Activated naive CD4-positive, alpha-beta T cell (primary cell): ENCODE measurements at regions not wholly inside any gene's neighbourhood (a gene's known extent, or its start where the extent isn't known, plus 50 kb on each side); places are given as distances from the start of the nearest gene placed in this dataset.

Experiments
- DNase-seq, 4 experiments: peaks; one replicate each; lab custom pipeline; 2025; lab: John Stamatoyannopoulos, UW

GRCh38 chr3:18079739-18080138, 337.3 kb upstream of the TBC1D5 start:
- DNase-seq: no peak

- DNase-seq: no peak
Observed at GRCh38 chr3:18079062-18079461, 336.6 kb upstream of the TBC1D5 start.

- DNase-seq: no peak
Observed at GRCh38 chr3:18077128-18077840, 334.9 kb upstream of the TBC1D5 start.

GRCh38 chr3:18076301-18076700, 333.9 kb upstream of the TBC1D5 start:
- DNase-seq: no peak

GRCh38 chr3:18075799-18076198, 333.4 kb upstream of the TBC1D5 start:
- DNase-seq: no peak

- DNase-seq: no peak
Observed at GRCh38 chr3:18071833-18072232, 329.4 kb upstream of the TBC1D5 start.

- no peak for DNase-seq
Observed at GRCh38 chr3:18070944-18071343, 328.5 kb upstream of the TBC1D5 start.

- DNase-seq: no peak
Observed at GRCh38 chr3:18070231-18070630, 327.8 kb upstream of the TBC1D5 start.

GRCh38 chr3:18069568-18069967, 327.1 kb upstream of the TBC1D5 start:
- no peak for DNase-seq

GRCh38 chr3:18066899-18067582, 324.6 kb upstream of the TBC1D5 start:
- DNase-seq: no peak

- no peak for DNase-seq
Observed at GRCh38 chr3:18064586-18064985, 322.2 kb upstream of the TBC1D5 start.

- no peak for DNase-seq
Observed at GRCh38 chr3:18062657-18063025, 320.2 kb upstream of the TBC1D5 start.

GRCh38 chr3:18061737-18062656, 319.6 kb upstream of the TBC1D5 start:
- no peak for DNase-seq

- no peak for DNase-seq
Observed at GRCh38 chr3:18058666-18059065, 316.2 kb upstream of the TBC1D5 start.

GRCh38 chr3:18057471-18058091, 315.1 kb upstream of the TBC1D5 start:
- no peak for DNase-seq

GRCh38 chr3:18054625-18055024, 312.2 kb upstream of the TBC1D5 start:
- no peak for DNase-seq

GRCh38 chr3:18051306-18051705, 308.9 kb upstream of the TBC1D5 start:
- no peak for DNase-seq

GRCh38 chr3:18049096-18049495, 306.7 kb upstream of the TBC1D5 start:
- DNase-seq: no peak

- DNase-seq: no peak
Observed at GRCh38 chr3:18047052-18047451, 304.6 kb upstream of the TBC1D5 start.

GRCh38 chr3:18046131-18046915, 303.9 kb upstream of the TBC1D5 start:
- DNase-seq: no peak
